Bone marrow (tissue), 2 donors: ENCODE measurements at regions not wholly inside any gene's neighbourhood (a gene's known extent, or its start where the extent isn't known, plus 50 kb on each side); places are given as distances from the start of the nearest gene placed in this dataset.

Source experiments
- DNase-seq, 2 donors: peaks; one replicate each; lab custom pipeline; 2025; lab: John Stamatoyannopoulos, UW

DNA sequence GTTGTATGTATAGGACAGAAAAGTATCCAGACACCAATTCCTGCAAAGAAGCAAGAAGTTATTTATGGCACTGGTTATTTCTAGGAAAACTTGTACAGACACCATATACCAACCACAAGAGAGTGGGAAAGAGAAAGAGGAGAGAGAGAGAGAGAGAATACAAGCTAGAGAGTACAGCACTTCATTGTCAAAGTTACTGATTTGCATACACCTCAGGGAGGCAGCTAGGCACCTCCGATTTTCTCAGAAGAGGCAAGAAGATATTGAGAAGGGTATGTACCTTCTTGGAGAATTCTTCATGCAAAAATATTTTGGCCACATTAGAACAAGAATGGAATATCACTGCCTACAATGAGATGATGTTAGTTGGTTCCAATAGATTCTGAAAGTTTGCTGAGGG, 333.9 kb upstream of the PIK3C3 start:
- DNase-seq = no peak

DNA sequence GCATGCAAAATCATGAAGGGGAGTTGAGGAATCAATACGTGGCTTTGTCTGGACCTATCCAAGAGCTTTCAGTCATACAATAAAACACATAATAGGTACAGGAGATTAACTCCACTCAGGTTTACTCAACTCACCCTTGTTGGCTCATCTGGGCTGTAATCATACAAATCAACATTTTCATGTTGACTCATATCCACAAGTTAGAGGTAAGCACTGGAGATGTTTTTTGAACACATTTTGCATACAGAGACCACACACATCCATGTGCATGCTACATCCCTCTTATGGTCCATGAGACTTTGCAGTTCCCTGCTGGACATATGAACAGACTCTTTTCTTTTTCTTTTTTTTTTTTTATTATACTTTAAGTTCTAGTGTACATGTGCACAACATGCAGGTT, 336.9 kb upstream of the PIK3C3 start:
- no peak for DNase-seq

DNA sequence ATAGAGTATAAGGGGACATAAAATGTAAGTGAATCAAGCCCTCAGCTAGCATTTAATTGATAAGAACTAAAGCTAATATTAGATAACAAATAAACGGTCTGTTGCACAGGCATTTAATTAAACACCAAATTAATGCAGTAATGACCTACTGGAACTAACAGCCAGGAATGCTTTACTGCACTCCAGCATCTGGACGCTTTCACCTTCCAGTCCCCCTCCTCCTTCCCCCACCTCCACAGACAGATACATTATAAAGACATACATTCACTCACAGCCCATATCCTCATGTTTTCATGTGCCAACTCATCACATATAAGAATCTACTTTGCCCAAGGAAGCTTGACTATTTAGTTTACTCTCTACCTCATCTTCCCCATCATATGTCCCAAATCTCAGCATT, 337.4 kb upstream of the PIK3C3 start:
- DNase-seq = no peak

DNA sequence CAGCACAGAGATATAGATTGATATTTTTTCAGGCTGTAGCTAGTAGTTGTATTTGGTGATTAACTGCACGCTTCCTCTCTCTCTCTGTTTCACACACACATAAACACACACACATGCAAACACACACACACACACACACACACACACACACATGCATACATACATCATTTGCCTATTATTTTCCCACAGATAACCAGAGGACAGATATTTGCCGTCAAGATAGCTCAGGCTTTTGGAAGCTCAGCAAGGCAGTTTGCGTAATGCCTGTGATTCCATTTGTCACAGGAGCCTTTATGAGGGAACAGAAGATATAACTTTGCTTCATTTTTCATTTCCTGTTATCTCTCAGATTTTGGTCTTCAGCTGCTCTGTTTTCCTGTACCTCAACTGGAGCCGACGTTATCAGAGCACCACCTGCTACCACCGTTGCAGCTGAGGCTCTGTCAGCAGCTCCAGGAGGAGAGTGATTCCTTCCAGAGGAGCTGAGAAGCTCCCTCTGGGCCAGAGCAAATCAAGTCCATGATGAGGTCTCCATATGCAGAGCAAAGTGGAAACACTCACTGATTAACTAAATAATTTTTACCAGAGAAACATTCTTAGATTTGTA, 341.9 kb upstream of the PIK3C3 start:
- DNase-seq = no peak

DNA sequence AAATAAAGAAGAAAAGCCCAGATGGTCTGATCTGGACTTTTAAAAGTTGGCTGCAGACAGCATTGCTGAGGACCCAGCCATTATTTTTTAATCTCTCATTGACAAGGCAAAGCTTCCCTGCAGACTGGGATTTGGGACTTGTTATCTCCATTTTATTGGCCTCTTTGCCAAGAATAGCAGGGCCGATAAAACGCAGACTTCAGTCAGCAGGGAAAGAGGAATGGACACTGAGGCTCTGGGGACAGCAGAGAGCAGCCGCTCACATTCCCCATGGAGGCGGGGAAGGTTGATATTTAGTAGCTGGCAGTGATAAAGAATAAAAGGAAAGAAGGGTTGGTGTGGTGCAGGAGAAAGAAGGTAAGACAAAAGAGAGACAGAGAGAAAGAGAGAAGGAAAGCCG, 350.1 kb upstream of the PIK3C3 start:
- DNase-seq = no peak

DNA sequence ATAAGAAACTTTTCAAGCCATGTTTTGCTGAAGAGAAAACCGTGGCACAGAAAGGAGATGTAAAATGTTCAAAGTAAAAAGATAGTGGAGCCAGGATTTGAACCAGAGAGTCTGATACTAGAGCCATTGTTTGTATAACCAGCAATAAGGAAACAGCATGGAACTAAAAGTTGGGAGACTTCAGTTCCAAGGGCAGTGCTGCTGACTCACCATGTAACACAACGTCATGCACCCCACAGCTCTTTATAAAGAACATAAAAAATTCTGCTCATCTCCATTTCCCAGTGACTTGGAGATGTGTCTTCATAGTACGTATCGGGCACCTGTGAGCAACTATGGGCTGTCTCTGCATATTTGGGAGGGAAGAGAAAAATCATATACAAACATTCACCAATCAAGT, 353.0 kb upstream of the PIK3C3 start:
- DNase-seq = no peak

DNA sequence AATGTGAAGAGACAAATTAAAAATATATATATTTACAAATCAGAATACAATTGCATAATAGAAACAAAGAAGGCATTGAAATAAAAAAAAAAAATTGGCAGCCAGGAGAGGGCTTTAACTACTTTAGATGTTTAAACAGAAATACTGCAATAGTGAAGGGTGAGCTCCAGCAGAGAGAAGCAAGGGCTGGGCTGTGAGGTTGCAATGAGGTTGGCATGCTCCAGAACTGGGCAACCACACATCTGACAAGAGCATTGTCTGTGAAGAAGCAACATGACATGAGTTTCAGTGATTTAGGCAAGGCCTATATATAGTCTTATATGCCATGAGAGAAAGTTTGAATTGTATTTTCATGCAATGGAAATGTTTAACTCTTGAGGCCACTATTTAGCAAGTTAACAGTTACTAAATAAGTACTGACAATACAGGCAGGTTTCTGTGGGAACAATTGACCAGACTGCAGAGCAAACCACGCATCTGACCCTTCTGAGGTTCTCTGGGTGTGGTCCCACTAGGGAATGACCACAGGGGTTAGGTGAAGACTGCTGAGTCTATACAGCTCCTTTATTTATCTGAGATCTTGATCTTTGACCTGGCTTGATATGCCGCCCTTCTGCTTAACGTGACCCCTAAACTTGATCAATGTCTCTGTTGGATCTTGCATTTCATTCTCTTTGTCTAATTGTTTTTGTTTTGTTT, 354.2 kb upstream of the PIK3C3 start:
- no peak for DNase-seq

DNA sequence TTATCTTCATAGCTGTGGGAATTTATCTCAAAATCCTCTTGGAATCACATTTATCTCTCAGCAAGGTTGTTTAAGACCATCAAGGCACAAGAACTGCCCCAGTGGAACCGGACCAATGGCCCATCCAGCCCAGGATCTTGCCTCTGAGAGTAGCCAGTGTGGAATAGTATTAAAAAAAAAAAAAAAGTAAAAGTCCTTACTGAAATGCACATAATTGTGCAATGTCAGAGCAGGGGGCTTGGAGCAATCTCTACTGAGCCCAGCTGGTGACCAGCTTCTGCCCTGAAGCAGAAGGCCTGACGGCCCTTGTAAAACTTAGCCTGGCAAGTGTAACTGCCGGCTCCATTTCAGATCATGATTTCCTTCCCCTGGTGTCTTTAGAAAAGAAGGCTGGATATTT, 355.6 kb upstream of the PIK3C3 start:
- no peak for DNase-seq

DNA sequence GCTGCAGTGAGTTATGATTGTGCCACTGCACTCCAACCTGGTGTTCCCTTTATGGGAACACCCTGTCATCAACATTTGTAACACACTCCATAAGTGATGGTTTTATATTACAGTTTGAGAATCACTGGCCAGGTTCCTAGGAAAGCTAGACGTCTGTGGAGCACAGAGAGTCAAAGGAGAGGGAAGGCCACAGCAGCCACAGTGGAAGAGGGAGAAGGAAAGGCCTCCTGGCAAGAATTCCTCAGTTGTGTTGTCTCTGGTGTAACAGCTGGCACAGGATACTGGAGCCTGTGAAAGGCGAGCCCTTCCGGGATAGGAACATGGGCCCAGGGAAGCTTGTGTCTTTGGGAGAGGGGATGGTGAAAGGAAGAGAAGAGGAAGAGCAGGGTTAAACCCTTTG, 360.5 kb upstream of the PIK3C3 start:
- no peak for DNase-seq

DNA sequence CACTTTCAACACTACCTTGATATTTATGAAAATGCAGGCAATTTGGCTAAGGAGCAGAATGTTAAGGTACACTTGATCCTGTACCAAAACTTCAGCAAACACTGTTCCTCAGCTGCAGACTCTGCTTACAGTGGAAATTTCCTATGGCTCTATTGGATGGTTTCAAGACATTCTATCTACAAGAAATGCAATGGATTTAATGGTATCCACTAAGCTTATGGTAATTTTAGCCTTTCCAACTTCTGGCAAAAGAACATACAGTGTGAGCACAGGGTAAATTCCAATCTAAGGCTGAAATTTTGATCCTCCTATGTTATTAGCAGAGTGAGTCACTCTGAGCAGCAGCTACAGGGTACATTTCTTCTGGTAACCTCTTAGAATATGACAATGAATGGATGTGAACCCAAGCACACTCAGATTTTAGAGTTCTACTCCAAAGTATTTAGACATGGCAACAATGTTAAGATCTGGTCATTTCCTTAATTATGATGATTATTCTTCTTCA, 361.8 kb upstream of the PIK3C3 start:
- no peak for DNase-seq

DNA sequence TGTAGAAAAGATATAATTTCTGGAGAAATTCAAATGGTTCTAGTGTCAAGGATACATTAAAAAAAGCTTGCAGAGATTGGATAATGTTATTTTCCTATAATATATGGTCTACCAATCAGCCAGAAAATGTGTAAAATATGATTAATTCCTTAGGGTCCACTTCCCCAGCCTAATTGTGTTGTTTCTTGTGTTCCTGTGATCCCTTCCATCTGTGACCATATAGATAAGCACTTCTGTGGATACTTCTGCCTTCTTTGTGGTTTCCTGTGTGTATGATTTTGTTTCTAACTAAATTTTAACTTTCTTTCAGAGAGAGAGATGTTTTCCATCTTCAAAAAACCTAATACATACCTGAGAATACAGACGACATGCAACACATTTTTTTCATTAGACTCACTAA, 367.1 kb upstream of the PIK3C3 start:
- no peak for DNase-seq

DNA sequence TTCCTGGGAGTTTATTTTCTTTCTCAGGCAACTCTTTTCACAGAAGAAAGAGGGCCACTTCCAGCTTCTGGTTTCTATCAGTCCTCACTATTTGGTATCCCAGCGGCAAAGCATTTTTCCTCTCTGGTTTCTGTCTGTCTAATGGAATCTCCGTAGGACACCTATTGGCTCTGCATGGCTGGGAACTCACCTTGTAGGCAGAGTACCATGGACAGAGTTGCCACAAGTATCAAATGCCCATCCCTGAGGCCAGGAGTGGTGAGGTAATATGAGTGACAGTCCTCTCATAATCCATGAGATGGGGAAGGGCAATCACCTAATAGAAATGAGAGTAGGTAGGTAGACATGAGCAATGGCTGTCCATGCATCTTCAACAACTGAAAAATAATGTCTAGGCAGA, 369.5 kb upstream of the PIK3C3 start:
- no peak for DNase-seq

DNA sequence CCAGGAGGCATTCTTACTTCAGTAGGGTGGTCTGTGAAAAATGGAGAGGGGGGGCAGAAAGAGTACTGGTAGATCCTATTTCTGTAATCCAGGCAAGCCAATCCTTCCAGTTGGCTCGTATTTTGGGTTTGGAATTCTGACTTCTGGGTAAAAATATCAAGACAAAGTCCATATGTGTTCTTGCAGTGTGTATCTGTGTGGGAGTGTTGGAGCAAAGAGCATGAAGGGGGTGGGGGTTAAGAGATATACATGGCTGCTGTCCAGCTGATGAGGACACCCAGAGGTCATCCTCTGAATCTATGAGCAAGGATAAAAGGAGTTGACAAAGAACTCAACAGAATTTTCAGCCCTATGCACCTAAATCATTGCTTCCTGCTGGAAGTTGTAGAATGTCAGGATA, 375.8 kb upstream of the PIK3C3 start:
- DNase-seq = no peak

DNA sequence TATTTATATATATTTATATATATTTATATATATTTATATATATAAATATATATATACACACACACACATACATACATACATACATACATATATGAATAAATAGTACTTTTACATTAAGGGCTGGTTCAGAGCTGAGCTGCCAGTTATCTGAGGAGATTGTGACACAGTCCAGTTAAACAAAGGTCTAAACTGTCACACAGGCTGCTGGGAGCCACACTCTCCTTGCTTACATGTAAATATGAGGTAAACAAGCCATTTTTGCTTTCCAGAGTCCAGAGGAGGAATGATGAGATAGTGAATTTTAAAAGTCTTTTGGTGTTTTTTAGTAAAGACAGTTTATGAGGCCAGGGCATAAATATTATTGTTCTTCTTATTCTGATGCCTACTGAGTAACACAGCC, 377.5 kb upstream of the PIK3C3 start:
- no peak for DNase-seq

DNA sequence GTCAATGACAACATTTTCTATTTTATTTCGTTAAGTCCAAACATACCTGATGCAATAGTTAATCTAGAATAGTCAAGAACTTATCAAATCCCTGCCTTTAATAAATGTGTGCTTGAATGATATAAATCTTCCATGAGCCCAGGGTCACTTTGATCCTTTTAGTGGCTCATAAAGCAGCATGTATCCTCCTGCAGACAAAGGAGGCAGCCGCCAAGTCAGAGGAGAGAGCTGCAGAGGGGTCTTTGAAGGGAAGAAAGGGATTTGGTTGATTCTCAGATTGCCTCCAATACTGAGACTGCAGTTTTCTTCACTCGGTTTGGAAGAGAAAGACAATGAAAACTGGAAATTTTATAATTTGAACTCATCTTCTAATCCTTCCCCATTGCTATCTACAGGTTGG, 378.4 kb upstream of the PIK3C3 start:
- no peak for DNase-seq

DNA sequence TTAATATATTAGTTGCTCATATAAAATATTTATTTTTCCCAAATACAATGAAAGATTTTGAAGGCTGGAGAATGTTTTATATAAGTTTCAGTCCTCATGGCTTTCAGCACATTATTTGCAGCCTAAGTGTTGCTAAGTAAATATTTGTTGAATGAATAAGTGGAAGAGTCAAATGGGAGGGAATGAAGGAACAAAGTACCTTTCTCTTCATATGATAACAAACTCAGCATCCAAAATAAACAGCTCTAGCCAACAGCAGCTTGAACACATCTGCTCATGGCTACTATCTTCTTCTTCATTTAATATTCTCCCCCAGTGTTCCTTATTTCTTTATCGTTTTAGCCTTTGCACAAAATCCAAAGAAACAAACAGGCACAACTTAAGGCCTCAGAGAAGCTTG, 385.2 kb upstream of the PIK3C3 start:
- no peak for DNase-seq

DNA sequence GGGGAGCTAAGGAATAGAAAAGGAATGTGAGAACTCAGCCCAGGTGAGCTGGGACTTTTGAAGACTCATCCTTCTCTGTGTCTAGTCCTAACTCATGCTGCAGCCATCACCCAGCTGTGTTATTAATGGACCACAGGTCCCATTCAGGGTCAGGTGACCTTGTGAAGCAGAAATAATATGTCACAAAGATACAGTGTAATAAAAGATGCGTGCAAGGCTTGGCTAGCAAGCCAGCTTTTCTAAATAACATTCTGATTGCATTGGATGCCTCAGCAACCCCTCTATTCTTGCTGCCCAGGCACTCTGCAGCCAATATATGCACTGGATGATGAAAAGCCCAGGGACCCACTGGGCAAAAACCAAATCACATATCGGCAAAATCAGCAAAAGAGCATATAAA, 393.1 kb upstream of the PIK3C3 start:
- no peak for DNase-seq

DNA sequence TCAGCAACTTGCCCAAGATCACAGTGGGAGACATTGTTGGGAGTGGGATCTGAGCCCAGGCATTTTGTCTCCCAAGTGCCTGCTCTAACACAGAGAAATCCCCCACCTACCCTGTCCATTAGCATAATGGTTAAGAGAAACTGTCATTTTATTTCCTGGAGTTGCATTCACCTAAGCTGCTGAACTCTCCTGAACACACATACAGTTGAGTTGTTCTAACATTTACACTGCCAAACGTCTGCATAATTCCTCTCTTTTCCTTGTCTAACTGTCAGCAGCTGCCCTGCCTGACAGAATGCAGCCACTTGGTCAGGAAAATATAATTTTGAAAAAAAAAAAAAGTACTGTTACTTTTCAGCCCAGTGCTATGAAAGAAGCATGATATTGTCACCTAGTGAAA, 396.3 kb upstream of the PIK3C3 start:
- no peak for DNase-seq

DNA sequence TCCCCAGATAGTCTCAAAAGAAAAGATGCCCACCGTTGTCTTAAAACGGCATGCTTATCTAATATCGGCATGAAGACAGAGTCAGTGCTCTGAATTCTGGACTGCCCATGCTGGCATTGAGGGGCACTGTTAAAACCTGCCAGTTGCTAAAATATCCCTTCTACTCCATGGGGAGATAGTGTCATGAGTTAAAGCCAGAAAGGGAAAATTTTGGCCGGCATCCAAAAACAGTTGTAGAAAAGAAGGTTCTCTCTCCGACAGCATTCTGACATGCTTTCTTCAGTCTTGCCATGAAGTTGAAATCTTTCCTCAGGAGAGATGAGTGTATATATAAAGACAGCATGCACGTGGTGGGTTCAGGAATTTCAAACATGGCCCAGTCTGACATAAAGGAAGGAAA, 401.3 kb upstream of the PIK3C3 start:
- DNase-seq = no peak

DNA sequence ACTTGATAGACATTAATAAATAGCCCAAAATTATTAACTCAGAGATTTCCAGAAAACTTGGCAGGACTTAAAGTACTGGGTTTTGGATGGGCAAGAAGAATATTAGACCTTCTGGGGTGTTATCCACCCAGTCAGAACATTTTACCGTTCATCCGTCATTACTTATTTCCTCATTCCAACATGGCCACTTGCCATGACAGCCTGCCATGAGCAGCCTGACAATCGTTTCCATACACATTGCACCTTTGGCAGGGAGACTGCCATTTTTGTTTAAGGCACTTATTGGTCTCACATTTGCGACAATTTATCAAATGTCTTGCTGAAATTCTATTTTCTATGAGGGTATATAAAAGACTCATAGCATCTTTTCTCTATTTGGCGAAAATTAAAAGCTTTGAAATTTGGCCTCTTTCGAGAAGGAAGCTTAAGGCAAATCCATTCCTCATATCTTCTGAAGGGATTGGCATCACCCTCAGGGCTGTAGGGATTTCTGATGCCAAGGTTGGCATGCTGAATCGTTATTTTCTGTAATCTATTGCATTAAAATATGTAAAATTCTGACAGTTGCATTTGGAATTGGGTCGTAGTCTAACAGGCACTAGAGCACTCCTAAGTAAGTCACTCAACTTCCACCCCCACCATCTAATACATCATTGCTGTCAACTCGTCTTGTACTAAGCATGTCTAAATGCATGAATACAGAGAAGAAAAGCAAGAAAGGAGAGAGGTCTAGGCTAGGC, 406.3 kb upstream of the PIK3C3 start:
- DNase-seq = no peak

DNA sequence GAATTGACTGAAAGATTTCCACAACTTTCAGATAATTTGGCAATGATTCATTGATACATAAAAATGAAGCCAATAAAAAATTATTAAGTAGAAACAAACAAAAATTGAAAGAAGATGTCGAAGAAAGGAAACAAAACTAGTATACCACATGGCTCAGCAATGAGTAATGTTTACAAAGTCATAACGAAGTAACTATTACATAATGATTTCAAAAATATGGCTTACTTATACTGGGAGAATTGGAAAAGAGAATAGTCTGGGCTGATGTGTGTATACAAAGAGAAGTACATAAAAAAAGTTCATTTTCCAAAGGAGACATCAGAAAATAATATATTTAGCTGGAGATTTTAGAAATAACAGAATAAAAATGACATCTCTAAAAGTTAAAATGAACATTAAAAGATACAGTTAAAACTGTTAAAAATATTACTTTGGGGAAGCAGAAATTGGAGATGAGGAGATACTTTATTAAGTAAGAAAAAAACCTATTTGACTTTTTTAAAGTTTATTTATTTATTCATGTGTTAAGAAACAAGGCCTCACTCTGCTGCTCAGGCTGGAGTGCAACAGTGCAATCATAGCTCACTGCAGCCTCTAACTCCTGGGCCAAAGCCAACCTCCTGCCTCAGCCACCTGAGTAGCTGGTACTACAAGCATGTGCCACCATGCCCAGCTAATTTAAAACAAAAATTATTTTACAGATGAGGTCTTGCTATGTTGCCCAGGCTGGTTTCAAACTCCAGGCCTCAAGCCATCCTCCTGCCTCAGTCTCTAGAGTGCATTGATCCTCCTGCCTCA, 409.7 kb upstream of the PIK3C3 start:
- DNase-seq = no peak

DNA sequence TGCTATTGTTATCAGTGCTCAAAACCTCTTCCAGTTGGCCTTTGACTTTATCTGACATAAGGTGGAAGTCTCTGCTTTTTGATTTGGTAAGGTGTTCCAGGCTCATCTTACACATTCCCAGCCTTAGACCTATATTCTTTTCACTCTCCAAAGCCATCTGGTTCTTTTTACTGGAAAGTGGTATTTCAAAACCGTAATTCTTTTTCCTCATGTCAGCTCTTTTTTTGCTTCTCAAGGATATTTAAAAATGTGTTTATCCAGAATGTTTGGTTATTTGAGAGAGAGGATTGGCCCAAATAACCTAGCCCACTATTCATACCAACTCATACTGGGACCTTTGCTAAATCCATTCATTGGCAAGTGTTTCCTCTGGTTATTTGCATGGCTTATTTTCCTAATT, 411.2 kb upstream of the PIK3C3 start:
- DNase-seq = no peak
